GM18505 (cell line): ENCODE measurements at regions not wholly inside any gene's neighbourhood (a gene's known extent, or its start where the extent isn't known, plus 50 kb on each side); places are given as distances from the start of the nearest gene placed in this dataset.

Experiments used
- ATAC-seq: cut with Tn5 transposase; IDR thresholded peaks from one replicate; pipeline ENCODE4 v1.9.1; 2021; ENCODE audit not compliant: unreplicated experiment
- POLR2A ChIP-seq: IDR thresholded peaks from 4 replicates; pipeline ENCODE4 v1.6.1; 2011; ENCODE audit warnings: borderline replicate concordance; ENCODE audit not compliant: insufficient read depth, insufficient read length; ENCODE audit errors: extremely low read depth

- TF ChIP-seq POLR2A, result no peak
- ATAC-seq, result no peak
Measured at GRCh38 chr7:42471573-42472174, 234.7 kb upstream of the GLI3 start.

DNA sequence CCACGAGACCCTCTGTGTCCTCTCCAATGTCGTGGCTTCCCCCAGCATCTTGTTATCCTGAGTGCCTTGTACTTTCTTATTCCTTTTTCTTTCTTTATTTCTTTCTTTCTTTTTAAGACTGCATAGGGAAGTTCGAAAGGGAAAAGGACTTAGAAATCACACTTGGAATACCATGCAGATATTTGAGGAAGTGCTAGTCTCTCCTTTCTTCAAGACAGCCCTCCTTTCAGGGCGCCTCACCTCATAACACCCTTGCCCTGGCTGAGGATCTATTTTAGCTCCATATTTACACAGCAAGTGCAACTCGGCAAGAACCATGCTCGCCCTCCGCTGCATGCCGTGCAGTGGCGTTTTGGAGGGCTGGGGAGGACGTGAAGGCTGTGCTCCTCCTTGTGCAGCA, 232.3 kb upstream of the GLI3 start:
- no peak for ATAC-seq
- TF ChIP-seq POLR2A, result no peak

DNA sequence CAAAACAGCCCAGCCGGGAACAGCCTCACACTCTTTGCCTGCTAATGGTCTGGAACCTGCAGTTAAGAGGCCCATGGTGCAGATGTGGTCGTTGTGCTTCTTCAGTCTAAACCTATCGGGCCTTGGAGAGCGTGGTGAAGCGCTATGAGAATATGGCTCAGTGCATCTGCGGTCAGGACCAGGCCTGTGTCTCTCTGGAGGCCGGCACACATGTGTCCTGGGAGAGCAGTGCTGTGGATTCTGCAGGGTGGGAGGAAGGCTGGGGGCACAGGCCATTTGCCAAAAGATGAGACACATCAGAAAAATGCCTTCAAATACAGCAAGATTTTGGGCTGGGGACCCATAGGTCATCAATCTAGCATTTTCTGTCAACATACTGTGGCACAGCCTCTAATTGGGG, 231.5 kb upstream of the GLI3 start:
- ATAC-seq, result no peak
- no peak for TF ChIP-seq POLR2A

- TF ChIP-seq POLR2A, result no peak
- no peak for ATAC-seq
Measured at GRCh38 chr7:42461537-42461936, 224.5 kb upstream of the GLI3 start.

GRCh38 chr7:42460933-42461332, 223.9 kb upstream of the GLI3 start:
- no peak for TF ChIP-seq POLR2A
- no peak for ATAC-seq

GRCh38 chr7:42460148-42460547, 223.1 kb upstream of the GLI3 start:
- no peak for TF ChIP-seq POLR2A
- ATAC-seq, result no peak

GRCh38 chr7:42457663-42458062, 220.7 kb upstream of the GLI3 start:
- TF ChIP-seq POLR2A, result no peak
- no peak for ATAC-seq

- no peak for ATAC-seq
- TF ChIP-seq POLR2A, result no peak
Measured at GRCh38 chr7:42456756-42457276, 219.8 kb upstream of the GLI3 start.

DNA sequence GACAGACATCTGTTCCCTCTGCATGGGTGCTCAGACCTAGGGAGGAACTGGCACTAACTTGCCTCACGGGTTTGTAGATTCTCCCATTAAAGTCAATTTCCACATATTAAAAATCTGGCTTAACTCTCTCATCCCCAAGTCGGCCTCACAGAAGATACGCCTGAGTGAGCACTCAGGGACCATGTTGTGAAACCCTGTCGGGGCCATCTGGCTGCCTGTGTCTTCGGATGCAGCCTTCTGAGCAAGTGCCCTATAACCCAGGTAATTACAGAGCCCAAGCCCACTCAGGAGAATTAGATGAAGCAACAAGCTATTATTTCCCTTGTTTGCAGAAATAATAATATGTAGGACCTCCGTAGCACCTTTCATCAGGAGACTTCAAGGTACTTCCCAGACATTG, 219.3 kb upstream of the GLI3 start:
- no peak for TF ChIP-seq POLR2A
- no peak for ATAC-seq

GRCh38 chr7:42453931-42454361, 216.9 kb upstream of the GLI3 start:
- ATAC-seq, result no peak
- no peak for TF ChIP-seq POLR2A

DNA sequence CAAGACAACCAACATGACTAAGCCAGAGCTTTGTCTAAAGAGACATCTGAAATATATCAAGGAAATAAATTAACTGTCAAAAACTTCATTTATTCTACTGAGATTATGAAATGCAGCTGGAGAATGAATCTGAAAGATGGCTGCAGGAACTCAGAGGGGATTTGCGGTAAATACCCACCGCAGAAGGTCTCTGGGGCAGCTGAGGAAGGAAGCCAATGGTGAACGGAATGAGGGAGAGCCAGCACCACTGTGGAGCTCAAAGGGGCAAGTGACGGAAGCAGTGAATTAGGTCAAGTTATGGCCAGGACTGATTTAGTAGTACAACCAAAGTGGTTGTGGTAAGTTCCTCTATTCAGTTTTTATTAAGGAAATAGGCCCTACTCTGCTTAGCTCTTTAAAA, 215.3 kb upstream of the GLI3 start:
- no peak for TF ChIP-seq POLR2A
- no peak for ATAC-seq

- ATAC-seq, result no peak
- TF ChIP-seq POLR2A, result no peak
Measured at GRCh38 chr7:42449431-42449830, 212.4 kb upstream of the GLI3 start.

- no peak for TF ChIP-seq POLR2A
- ATAC-seq, result no peak
Measured at GRCh38 chr7:42448901-42449300, 211.9 kb upstream of the GLI3 start.

DNA sequence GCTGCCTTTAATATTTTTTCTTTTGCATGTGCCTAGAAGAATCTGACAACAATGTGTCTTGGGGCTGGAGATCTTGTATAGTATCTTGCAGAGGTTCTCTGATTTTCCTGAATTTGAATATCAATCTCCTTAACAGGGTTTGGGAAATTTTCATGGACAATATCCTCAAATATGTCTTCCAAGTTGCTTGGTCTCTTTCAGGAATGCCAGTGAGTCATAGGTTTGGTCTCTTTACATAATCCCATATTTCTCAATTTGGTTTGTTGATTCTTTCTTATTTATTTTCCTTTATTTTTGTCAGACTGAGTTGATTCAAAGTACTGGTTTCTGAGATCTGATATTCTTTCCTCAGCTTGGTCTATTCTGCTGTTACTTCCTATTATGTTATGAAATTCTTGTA, 208.7 kb upstream of the GLI3 start:
- TF ChIP-seq POLR2A, result no peak
- no peak for ATAC-seq

GRCh38 chr7:42440951-42441350, 203.9 kb upstream of the GLI3 start:
- no peak for ATAC-seq
- TF ChIP-seq POLR2A, result no peak
